GM19240 (cell line): ENCODE measurements at regions not wholly inside any gene's neighbourhood (a gene's known extent, or its start where the extent isn't known, plus 50 kb on each side); places are given as distances from the start of the nearest gene placed in this dataset.

Experiments
- DNase-seq: peaks from one replicate; pipeline ENCODE4 v3.0.0; 2011; ENCODE audit warnings: low spot score; ENCODE audit not compliant: insufficient read length

GRCh38 chr13:27014406-27015359, 156.9 kb downstream of the USP12 start:
- no peak for DNase-seq

GRCh38 chr13:27012482-27013197, 159.0 kb downstream of the USP12 start:
- DNase-seq = no peak

GRCh38 chr13:27011661-27012060, 159.9 kb downstream of the USP12 start:
- no peak for DNase-seq

DNA sequence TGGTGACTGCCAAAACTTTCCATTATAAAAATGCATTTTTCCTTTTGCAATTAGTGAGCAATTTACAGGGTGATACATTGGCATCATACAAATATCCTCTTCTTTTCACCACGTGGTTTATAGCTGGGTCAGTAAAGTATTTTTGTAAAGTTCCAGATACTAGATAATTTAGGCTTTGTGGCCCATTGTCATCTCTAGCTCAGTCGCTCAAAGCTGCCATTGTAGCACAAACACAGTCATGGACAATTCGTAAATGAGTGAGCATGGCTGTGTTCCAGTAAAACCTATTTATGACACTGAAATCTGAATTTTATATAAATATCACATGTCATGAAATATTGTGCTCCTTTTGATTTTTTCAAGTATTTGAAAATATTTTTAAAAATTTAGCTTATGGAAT, 162.9 kb downstream of the USP12 start:
- no peak for DNase-seq

DNA sequence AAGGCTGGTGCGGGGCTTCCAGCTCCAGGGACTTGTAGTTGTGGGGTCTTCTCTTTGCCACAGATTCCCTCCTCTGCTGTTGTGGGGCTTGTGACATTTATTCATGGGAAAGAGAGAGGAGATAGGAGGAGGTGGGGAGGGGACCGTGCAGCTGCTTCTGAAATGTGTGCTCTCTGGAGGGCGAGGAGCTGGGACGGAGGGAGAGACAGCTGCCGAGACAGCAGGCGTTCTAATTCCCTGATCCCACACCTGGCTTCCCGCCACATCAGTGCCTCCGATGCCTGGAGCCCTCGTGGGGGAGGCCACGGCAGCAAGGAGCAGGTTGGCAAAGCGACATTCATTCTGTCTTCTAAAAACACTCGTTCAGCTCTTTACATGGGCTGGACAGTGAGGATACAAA, 164.4 kb downstream of the USP12 start:
- DNase-seq = no peak

DNA sequence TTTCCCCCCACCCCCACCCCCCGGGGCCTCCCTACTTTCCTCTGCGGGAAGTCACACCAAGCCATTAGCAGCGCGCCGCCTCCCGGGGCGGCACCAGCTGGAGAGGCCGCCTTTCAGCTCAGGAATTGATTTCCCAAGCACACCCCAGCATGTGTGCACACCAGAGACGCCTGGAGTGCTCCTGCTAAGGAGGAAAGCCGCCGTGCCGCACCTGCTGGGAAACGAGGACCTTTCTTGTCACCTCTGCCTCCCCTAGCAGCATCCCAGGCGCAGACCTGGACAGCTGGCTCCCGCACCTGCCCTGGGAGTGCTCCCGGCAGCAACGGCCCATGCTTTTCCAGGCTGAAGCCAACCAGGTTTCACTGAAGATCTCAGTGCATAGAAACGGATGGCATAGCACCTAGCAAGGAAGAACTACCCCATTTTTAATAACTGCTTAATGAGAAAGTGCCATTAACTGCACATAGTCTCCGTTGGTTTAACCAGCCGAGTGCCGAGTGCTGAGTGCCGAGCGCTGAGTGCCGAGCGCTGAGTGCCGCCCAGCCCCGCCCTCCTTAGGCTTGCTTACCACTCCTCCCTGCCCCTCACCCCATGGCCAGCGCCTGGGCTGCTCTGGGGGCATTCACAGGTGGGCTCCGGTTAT, 165.0 kb downstream of the USP12 start:
- no peak for DNase-seq

DNA sequence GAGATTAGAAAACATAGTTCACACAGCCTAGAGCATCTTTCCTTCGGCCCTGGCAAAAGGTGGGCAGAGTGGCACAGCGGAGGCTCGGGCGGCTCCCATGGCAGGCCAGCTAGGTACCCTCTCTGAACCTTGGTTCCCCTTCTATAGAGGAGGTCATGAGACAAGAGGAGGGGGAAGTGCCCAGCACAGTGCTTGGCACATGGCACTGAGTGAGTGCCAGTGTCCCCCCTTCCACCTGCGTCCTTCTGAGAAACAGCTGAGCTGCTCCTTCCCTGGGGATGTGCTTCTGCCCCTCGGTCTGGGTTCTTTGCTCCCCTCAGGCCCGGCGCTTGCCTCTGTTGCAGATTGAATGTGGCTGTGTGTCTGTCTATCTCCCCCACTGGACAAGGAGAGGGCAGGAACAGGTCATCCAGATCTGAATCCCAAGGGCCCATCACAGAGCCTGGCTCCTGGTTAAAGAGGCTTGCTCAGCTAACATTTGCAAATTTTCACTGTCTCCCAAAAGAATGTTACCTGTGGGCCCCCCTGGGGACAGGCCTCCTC, 165.6 kb downstream of the USP12 start:
- no peak for DNase-seq

DNA sequence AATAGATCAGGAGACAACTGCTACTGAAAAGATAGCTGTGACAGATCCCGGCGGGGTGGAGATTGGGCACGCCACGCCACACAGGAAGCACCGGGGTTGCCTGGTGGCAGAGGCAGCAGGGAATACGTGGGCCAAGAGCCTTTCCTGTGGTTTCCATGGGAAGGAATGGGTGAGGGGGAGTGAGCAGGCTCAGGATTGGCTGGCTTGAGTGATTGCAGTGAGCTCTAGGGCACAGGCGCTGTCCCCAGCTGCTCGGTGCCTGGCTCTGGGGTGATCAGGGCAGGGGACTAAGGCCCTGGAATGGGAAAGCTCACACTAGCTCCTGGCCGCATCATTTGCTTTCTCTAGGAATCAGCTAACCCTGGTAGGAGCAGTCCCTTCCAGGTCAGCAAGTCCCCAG, 166.1 kb downstream of the USP12 start:
- no peak for DNase-seq

- no peak for DNase-seq
Observed at GRCh38 chr13:27004866-27005265, 166.7 kb downstream of the USP12 start.

DNA sequence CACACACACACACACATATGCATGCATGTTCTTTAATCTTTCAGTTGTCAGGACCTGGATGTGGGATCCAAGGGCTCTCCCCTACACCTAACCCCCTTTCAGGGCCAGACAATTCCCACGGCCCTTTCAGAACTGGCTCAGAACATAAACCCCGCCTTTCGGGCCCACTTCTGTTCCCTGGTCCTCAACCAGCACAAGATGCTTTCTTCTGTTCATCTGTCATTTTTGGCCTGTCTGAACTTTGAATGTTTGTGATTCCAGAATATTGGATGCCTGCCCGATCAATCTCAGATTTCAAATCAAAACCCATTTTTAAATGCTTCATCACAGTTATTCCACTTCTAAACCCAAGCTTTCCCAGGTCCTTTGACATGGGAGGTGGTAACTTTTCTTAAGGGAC, 167.3 kb downstream of the USP12 start:
- no peak for DNase-seq

GRCh38 chr13:27001705-27002104, 169.9 kb downstream of the USP12 start:
- no peak for DNase-seq

DNA sequence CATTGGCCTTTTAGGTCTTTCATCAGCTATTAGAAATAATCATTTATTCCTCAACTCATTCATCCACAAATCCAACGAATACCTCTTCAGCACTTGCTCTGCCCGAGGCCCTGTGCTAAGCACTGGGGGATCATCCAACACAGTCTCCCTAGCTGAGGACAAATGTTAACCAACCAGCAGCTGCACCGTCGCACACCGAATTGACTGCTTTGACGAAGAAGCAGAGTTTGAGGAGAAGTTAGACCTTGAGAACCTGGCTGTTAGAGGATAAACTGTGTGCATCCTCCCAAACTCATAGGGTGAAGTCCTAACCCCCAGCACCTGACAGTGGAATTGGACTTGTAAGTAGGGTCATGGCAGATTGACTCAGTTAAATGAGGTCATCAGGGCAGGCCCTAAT, 170.9 kb downstream of the USP12 start:
- DNase-seq = no peak

- no peak for DNase-seq
Observed at GRCh38 chr13:26999499-26999898, 172.1 kb downstream of the USP12 start.

DNA sequence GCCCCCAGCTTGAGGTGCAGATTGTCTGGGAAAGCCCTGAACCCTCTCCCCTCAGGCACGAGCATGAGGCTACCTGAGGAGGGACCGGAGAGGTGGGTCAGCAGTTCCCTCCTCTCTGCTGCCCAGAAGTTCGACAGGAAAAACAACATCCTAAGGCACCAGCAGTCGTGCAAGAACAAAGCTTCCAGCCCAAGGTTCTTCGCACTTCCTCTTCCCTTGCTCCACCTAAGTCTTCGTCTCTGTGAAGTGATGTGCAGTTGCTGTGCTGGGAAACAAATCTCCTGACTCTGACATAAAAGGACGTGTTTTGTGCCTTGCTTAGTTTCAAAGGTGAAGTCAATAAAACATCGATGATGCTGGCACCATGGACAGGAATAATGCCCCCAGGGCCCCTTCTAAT, 173.3 kb downstream of the USP12 start:
- DNase-seq = no peak

- peak; percentile 49 for DNase-seq
Observed at GRCh38 chr13:26996965-26997752, 174.5 kb downstream of the USP12 start.

DNA sequence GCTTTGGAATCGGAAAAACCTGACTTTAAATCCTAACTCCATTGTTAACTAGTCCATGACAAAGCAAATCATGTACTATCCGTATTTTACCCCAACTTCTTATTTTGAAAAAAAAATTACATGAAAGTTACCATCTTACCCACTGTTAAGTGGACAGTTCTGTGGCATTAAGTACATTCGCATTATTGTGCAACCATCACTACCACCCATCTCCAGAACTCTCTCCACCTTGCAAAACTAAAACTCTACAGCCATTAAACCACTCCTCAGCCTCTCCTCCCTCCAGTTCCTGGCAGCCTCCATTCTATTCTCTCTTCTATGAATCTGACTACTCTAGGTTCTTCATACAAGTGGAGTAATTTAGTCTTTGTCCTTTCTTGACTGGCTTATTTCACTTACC, 176.5 kb downstream of the USP12 start:
- no peak for DNase-seq

- no peak for DNase-seq
Observed at GRCh38 chr13:26993780-26994179, 177.8 kb downstream of the USP12 start.

DNA sequence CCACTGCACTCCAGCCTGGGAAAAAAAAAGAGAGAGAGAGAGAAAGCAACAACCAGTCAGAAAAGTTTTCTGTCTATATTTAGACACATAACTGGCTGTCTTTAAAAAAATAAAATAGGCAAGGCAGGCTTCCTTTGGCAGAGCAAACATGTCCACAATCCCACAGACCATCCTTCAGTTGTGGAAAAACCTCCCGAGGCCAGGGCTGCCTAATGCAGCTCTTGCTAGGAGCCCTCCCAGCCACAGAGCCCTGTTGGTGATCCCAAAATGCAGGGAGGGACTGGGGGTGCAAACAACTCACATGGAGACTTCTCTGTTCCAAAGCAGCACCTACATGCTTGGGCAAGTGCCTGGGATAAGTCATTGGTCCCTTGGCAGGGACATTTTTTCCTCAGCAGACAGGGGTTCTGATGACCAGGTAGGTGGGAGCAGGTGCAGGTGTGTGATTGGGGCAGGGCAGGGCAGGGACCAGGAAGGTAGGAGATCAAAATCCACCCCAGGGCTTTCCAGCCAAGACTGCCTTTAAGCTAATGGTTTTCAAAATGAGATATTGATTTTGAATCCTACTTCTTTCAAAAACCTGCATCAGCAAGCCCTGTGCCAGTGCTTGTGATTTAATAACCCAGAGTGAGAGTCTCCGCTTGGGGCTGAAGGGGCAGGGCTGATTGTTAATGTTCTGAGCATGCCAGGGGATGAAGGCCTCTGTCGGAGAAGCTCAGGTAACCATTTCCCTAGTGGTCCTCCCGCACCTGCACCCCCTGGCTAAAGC, 178.5 kb downstream of the USP12 start:
- no peak for DNase-seq

- DNase-seq = no peak
Observed at GRCh38 chr13:26991508-26992181, 180.0 kb downstream of the USP12 start.
